CD4-positive, alpha-beta T cell (primary cell): ENCODE measurements at regions not wholly inside any gene's neighbourhood (a gene's known extent, or its start where the extent isn't known, plus 50 kb on each side); places are given as distances from the start of the nearest gene placed in this dataset.

ENCODE experiments used
- ATAC-seq: fragments of 200-7000 bp; cut with Tn5 transposase; one replicate; pipeline ENCODE4 v1.10.0; 2022; ENCODE audit warnings: mild to moderate bottlenecking; ENCODE audit not compliant: poor library complexity
- CTCF ChIA-PET: fragments of 350-600 bp; sonication (Branson Sonifier 250); formaldehyde crosslinking; loops from one replicate; lab custom pipeline; 2021; ENCODE audit warnings: antibody characterized with exemption, inconsistent platforms; lab: Charles Lee
- POLR2A ChIA-PET: fragments of 350-600 bp; sonication (Branson Sonifier 250); formaldehyde crosslinking; loops from one replicate; lab custom pipeline; 2021; ENCODE audit warnings: antibody characterized with exemption, inconsistent platforms; lab: Charles Lee
- DNase-seq, 14 experiments: peaks; one replicate each; pipeline ENCODE4 v3.0.0-alpha.2; 2013 to 2020; ENCODE audit warnings: mixed read lengths in 2 of 14
- H3K27ac ChIP-seq, 2 donors: one replicate each; pipeline versions ENCODE4 v1.5.1 to v1.7.0; 2013; ENCODE audit warnings: low read length in 2 of 2, low read depth in 1 of 2, mild to moderate bottlenecking in 1 of 2
- H3K27me3 ChIP-seq, 2 experiments: 1 replicate in 1 of 2; 2 replicates in 1 of 2; pipeline versions ENCODE4 v1.6.1 to v1.7.0; 2013; ENCODE audit warnings: low read length in 2 of 2, control low read depth in 1 of 2, mild to moderate bottlenecking in 1 of 2, moderate library complexity in 1 of 2; ENCODE audit not compliant: insufficient read depth in 2 of 2, control insufficient read depth in 1 of 2
- H3K36me3 ChIP-seq: one replicate; pipeline ENCODE4 v1.6.1; 2013; ENCODE audit warnings: low read length, control low read depth; ENCODE audit not compliant: insufficient read depth
- H3K4me1 ChIP-seq: one replicate; pipeline ENCODE4 v1.6.1; 2013; ENCODE audit warnings: low read length, control low read depth; ENCODE audit not compliant: insufficient read depth
- H3K4me3 ChIP-seq: one replicate; pipeline ENCODE4 v1.5.1; 2013; ENCODE audit warnings: mild to moderate bottlenecking, low read length, moderate library complexity
- H3K9me3 ChIP-seq, 2 experiments: 1 replicate in 1 of 2; 2 replicates in 1 of 2; pipeline versions ENCODE4 v1.6.1 to v1.7.0; 2013; ENCODE audit warnings: low read length in 2 of 2, mild to moderate bottlenecking in 2 of 2, control low read depth in 1 of 2, moderate library complexity in 1 of 2; ENCODE audit not compliant: control insufficient read depth in 1 of 2, insufficient read depth in 1 of 2
- H3K27ac Mint-ChIP-seq: one replicate; pipeline ENCODE4 v1.8.0; 2020; ENCODE audit warnings: mixed read lengths
- H3K27me3 Mint-ChIP-seq: one replicate; pipeline ENCODE4 v1.8.0; 2021; ENCODE audit warnings: mixed read lengths
- H3K36me3 Mint-ChIP-seq: one replicate; pipeline ENCODE4 v1.8.0; 2021; ENCODE audit warnings: low read depth, mixed read lengths
- H3K4me1 Mint-ChIP-seq: one replicate; pipeline ENCODE4 v1.8.0; 2021; ENCODE audit warnings: low read depth, mixed read lengths
- H3K4me3 Mint-ChIP-seq: one replicate; pipeline ENCODE4 v1.8.0; 2020; ENCODE audit warnings: mild to moderate bottlenecking, mixed read lengths
- H3K9me3 Mint-ChIP-seq: one replicate; pipeline ENCODE4 v1.8.0; 2020; ENCODE audit warnings: mixed read lengths
- intact Hi-C, 2 experiments: fragments of 100-400 bp; cut with DNase I in 1 of 2; cut with micrococcal nuclease in 1 of 2; formaldehyde crosslinking; loops; one replicate each; pipeline versions ENCODE4 v1.15.1 to v1.9.0; 2023 to 2025; cut with DNase I, micrococcal nuclease
- TF ChIP-seq, protein P1 (sequence below): fragments of 200-600 bp; IDR thresholded peaks from one replicate; pipeline ENCODE4 v1.8.0; 2022; ENCODE audit warnings: antibody characterized with exemption, mild to moderate bottlenecking

DNA sequence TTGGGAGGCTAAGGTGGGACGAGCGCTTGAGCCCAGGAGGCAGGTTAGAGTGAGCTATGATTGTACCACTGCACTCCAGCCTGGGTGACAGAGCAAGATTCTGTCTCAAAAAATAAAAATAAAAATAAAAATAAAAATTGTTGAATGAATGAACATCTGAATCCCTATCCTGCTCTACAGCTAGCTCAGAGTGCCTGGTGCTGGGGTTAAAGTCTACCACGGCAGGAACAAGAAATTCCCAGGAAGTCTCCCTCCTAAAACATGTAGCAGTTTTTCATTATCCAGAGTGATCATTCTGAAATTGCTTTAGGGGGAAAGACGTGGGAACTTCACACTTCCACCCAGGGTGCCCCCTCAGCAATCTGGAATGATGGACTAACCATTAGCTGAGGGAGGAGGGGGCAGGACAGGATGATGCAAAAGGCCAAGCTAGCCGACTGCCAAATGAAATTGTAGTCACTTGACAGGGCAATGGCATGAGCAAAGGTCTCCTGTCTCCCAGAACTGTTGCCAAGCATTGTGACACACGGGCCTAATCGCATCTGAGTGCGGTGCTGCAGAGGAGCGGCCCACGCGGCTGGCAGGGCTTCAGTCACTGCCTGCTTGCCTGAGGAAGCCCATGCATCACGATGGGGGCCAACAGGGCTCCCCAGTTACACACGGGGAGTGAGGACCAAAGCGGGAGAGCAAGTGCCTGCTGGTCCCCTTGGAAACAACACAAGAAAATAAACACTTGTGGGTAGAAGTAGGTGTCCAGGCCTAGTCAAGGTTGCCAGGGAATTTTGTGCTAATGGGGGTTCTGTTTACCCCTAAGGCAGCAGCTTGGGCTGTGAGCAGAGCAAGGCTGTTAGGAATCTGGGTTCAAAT lies 85.7 kb downstream of the NENF start:
- H3K27ac ChIP-seq: no peak overlapping the region
- peaks cover 23 to 36% of the 10 kb centered on the region in 2 experiments for H3K27me3 ChIP-seq
- TF ChIP-seq, protein P1, sequence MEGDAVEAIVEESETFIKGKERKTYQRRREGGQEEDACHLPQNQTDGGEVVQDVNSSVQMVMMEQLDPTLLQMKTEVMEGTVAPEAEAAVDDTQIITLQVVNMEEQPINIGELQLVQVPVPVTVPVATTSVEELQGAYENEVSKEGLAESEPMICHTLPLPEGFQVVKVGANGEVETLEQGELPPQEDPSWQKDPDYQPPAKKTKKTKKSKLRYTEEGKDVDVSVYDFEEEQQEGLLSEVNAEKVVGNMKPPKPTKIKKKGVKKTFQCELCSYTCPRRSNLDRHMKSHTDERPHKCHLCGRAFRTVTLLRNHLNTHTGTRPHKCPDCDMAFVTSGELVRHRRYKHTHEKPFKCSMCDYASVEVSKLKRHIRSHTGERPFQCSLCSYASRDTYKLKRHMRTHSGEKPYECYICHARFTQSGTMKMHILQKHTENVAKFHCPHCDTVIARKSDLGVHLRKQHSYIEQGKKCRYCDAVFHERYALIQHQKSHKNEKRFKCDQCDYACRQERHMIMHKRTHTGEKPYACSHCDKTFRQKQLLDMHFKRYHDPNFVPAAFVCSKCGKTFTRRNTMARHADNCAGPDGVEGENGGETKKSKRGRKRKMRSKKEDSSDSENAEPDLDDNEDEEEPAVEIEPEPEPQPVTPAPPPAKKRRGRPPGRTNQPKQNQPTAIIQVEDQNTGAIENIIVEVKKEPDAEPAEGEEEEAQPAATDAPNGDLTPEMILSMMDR: no peak
- Mint-ChIP-seq H3K4me1 (no peaks in the 10 kb centered on the region), H3K4me3 (no peak overlapping the region), H3K36me3 (no peaks in the 10 kb centered on the region), H3K27me3 (peaks cover 60% of the 10 kb centered on the region), H3K9me3 (no peaks in the 10 kb centered on the region), H3K27ac (no peak overlapping the region)
- H3K36me3 ChIP-seq: no peaks in the 10 kb centered on the region
- CTCF ChIA-PET: no interaction called here
- ATAC-seq: no peak
- intact Hi-C loops: no loop called here
- no peak for DNase-seq
- peaks cover 0 to 7% of the 10 kb centered on the region in 2 experiments for H3K9me3 ChIP-seq
- no peak overlapping the region for H3K4me3 ChIP-seq
- POLR2A ChIA-PET: no interaction called here
- peaks cover 12% of the 10 kb centered on the region for H3K4me1 ChIP-seq

- Histone ChIP-seq H3K27me3 (peaks cover 16 to 30% of the 10 kb centered on the region in 2 experiments), H3K4me1 (peaks cover 8% of the 10 kb centered on the region), H3K36me3 (no peaks in the 10 kb centered on the region), H3K27ac (no peak overlapping the region), H3K9me3 (peaks cover 0 to 4% of the 10 kb centered on the region in 2 experiments), H3K4me3 (no peak overlapping the region)
- ATAC-seq: no peak
- H3K9me3 Mint-ChIP-seq: no peaks in the 10 kb centered on the region
- intact Hi-C loops: no loop called here
- TF ChIP-seq, protein P1: no peak
- no peak overlapping the region for H3K27ac Mint-ChIP-seq
- no peak for DNase-seq
- H3K4me1 Mint-ChIP-seq: no peaks in the 10 kb centered on the region
- ChIA-PET CTCF (no interaction called here), POLR2A (no interaction called here)
- H3K27me3 Mint-ChIP-seq: peaks cover 52% of the 10 kb centered on the region
- no peaks in the 10 kb centered on the region for H3K36me3 Mint-ChIP-seq
- H3K4me3 Mint-ChIP-seq: no peak overlapping the region
Measured at GRCh38 chr1:212519131-212519530, 86.4 kb downstream of the NENF start.

GRCh38 chr1:212520299-212520698 lies 87.6 kb downstream of the NENF start:
- peaks cover 48% of the 10 kb centered on the region for H3K27me3 Mint-ChIP-seq
- H3K36me3 Mint-ChIP-seq: no peaks in the 10 kb centered on the region
- intact Hi-C loops: no loop called here
- Histone ChIP-seq H3K27ac (no peak overlapping the region), H3K27me3 (peaks cover 11 to 21% of the 10 kb centered on the region in 2 experiments), H3K4me1 (no peaks in the 10 kb centered on the region), H3K36me3 (no peaks in the 10 kb centered on the region), H3K4me3 (no peak overlapping the region), H3K9me3 (no peaks in the 10 kb centered on the region)
- POLR2A ChIA-PET: no interaction called here
- H3K4me3 Mint-ChIP-seq: no peak overlapping the region
- DNase-seq: no peak
- no peaks in the 10 kb centered on the region for H3K4me1 Mint-ChIP-seq
- ATAC-seq: no peak
- no peaks in the 10 kb centered on the region for H3K9me3 Mint-ChIP-seq
- no peak overlapping the region for H3K27ac Mint-ChIP-seq
- CTCF ChIA-PET: no interaction called here
- TF ChIP-seq, protein P1: no peak
